SK-MEL-5 (cell line): ENCODE measurements at regions not wholly inside any gene's neighbourhood (a gene's known extent, or its start where the extent isn't known, plus 50 kb on each side); places are given as distances from the start of the nearest gene placed in this dataset.
A peak's percentile ranks its signal among the peaks of the same experiment; 100 is the strongest.

ENCODE experiments used
- DNase-seq: peaks from one replicate; pipeline ENCODE4 v3.0.0-alpha.2; 2016; ENCODE audit warnings: low read depth, low spot score
- in situ Hi-C: cut with HindIII; loops from 2 replicates; pipeline ENCODE4 v1.10.0; 2016; ENCODE audit warnings: low sequenced_read_pairs, high pct_unique_total_duplicates, low pct_unique_long_range_greater_than_20kb

GRCh38 chr14:85417396-85417795 lies 112.5 kb upstream of the FLRT2 start:
- in situ Hi-C loops: no loop called here
- no peak for DNase-seq

DNA sequence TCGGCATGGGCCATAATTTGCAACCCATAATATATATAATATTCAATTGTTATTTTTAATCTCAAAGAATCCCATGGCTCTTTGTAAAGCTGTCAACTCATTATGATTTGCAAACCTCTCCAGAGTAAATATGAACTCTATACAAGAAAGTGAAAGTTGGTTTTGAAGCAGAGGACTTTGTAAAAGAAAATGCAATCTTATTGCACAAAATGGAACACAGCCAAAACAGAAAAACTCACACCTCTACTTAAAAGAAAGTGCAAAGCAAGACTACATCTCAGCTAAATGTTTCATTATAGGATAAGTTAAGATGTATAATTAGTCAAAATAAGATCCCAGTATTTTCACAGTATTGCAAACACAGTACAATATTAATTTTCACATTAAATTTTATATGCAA lies 111.2 kb upstream of the FLRT2 start:
- DNase-seq: no peak
- in situ Hi-C loops: no loop called here

- no peak for DNase-seq
- in situ Hi-C loops: no loop called here
Measured at GRCh38 chr14:85420278-85420677, 109.7 kb upstream of the FLRT2 start.

GRCh38 chr14:85420707-85421106 lies 109.2 kb upstream of the FLRT2 start:
- in situ Hi-C loops: no loop called here

DNA sequence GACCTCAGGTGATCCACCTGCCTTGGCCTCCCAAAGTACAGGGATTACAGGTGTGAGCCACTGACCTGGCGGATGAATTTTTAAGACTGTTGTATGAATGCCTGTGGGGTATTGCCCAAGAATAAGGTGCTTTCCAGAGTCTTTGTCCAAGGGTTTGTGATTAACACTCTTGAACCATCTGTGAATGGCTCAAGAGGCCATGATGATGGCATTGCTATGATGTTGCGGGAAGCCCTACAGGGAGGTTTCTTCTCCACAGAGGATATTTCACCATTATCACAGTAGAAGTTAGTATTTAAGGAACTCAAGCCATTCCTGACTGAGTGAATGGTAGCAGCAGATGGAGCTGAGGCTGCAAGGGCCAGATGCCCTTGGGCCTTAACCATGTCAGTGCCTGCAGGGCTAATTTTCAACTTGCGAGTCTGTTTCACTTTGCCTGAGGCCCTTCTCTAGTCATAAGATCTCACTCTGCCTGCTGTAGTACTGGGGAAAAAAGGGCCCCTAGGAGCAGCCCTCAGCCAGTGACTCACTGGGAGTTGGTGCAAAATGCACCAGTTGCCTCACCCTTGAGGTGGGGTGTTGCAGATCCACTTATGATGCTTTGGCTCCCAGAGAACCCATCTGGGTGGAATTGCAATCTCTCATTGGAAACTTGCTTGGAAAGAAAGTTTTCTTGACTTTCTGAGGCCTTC lies 108.6 kb upstream of the FLRT2 start:
- in situ Hi-C loops: no loop called here

More at GRCh38 chr14:85420707-85421106, 109.2 kb upstream of the FLRT2 start:
- DNase-seq: no peak

DNA sequence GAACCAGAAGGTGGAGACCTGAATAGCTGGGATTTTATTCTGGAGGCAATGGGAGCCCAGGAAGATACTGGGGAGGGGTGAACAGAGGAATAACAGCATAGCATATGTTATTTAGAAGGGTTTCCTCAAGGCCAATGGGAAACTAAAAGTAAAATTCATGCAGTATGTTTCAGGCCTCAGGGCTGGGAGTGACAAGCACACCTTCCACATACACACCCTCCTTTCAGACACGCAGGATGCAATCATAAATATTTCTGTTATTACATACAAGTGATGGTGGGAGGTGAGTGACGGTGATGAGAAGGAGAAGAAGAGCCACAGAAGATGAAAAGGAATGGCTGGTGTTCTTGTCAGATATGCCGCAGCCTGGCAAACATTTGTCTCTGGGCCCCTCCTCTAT lies 106.1 kb upstream of the FLRT2 start:
- no peak for DNase-seq
- in situ Hi-C loops: no loop called here

More for the DNA sequence above, 108.6 kb upstream of the FLRT2 start:
- DNase-seq: no peak

- in situ Hi-C loops: no loop called here
- no peak for DNase-seq
Measured at GRCh38 chr14:85425507-85425906, 104.4 kb upstream of the FLRT2 start.

DNA sequence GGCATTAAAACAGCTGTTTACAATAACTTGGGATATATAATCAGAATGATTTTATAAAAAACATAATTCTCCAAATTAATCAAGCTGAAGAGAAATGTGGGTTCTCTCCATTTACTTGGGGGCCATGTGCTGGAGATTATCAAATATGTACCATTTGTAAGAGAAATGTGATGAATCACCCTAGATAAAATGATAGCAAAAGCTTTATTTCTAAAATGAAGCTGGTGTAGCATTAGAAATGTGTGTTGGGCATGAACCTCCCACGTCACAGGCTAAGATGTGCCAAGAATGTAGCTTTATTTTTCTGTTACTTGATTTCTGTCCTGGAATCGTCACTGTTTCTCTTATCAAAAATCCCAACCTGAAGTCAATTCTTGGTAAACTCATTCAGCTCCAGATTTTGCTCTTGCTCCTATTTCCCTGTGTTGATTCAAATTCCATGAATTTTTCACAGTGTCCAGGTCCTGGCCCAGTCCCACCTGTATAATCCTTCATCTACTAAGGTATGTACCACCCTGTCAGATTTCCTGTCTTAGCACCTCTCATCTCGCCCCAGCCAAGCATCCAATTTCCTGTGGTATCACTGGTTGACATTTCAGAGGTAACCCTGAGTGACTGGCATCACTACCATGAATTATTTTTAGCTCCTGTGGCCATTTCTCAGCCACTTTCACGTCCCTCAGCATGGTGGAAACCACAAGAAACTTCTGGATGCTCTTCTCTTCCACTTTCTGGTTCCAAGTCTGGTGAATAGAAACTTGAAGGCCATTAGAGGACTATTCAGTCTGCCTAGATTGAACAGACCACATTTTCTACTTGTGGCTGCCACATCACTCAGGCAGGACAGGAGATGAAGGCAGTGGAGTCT lies 103.6 kb upstream of the FLRT2 start:
- in situ Hi-C loops: no loop called here
- no peak for DNase-seq

- DNase-seq: no peak
- in situ Hi-C loops: no loop called here
Measured at GRCh38 chr14:85428926-85429325, 101.0 kb upstream of the FLRT2 start.

- no peak for DNase-seq
- in situ Hi-C loops: no loop called here
Measured at GRCh38 chr14:85437148-85437547, 92.8 kb upstream of the FLRT2 start.

- DNase-seq: no peak
- in situ Hi-C loops: no loop called here
Measured at GRCh38 chr14:85438001-85438400, 91.9 kb upstream of the FLRT2 start.

- in situ Hi-C loops: no loop called here
- DNase-seq: no peak
Measured at GRCh38 chr14:85438481-85438942, 91.4 kb upstream of the FLRT2 start.

DNA sequence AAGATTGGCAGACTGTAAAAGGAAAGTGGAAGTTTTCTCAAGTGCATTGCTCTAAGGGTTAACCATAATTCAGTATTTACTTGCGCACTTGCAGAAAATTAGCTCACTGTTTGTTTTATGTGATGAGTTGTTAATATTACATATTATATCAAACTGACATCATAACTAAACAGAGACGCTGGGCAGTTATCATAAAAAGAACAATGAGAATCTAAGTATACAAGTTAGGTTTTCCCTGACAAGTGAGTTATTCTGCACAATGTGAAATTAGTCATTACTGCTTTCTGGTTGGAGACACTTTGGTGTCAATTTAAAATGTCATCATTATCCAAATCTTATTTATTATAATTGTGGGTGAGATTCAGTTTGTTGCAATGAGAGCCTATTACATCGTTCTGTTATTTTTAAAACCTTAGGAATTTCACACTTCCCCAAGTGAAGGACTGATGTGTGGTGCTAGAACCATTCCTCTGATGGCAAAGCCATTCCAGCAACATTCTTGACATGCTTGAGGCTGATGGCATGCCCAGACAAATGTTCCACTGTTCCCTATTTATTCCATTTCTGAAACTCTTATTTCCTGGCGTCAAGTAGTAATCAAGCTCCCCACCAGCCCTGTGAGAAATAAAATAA lies 90.1 kb upstream of the FLRT2 start:
- DNase-seq: peak; percentile 60
- in situ Hi-C loops: no loop called here

DNA sequence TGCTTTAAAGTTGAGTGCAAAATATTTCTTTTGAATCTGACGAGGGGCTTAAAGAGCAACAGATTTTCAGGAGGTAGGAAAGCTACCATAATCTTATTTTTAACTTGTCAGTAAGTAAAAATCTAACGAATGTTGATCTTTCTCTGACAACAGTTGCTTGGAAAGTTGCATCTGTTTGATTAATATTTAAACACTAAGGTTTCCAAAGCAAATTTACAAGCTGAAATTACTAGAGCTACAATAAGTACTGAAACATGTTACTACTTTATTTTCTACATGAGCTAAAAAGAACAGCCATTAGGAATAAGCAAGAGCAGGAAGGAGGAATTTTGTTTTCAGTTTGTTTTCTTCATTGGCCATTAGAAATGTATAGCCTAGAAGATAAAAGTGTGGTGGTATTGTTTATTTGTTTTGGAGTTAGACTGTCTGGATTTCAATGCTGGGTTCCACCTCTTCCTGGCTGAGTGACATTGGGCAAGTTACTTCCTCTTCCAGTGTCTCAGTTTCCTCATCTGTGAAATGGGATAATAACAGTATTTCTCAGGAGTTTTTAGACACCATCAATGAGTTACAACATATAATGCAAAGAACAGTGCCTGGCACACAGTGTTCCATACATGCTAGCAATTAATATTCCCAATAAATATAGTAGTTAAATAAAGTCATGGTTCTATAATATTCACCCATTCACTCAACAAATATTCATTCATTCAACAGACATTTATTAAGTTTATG lies 87.9 kb upstream of the FLRT2 start:
- DNase-seq: no peak
- in situ Hi-C loops: no loop called here

GRCh38 chr14:85442996-85443395 lies 86.9 kb upstream of the FLRT2 start:
- no peak for DNase-seq

GRCh38 chr14:85444635-85445034 lies 85.3 kb upstream of the FLRT2 start:
- peak; percentile 5 for DNase-seq
- in situ Hi-C loops: no loop called here

More at GRCh38 chr14:85442996-85443395, 86.9 kb upstream of the FLRT2 start:
- in situ Hi-C loops: no loop called here

GRCh38 chr14:85445151-85445795 lies 84.7 kb upstream of the FLRT2 start:
- no peak for DNase-seq
- in situ Hi-C loops: no loop called here
